H1 (cell line): ENCODE measurements at regions not wholly inside any gene's neighbourhood (a gene's known extent, or its start where the extent isn't known, plus 50 kb on each side); places are given as distances from the start of the nearest gene placed in this dataset.

Experiments
- CTCF ChIA-PET: fragments of 300-600 bp; sonication (Branson Sonifier 250); formaldehyde crosslinking; loops from one replicate; lab custom pipeline; 2021; ENCODE audit not compliant: partially characterized antibody; lab: Charles Lee
- POLR2A ChIA-PET: fragments of 300-600 bp; sonication (Branson Sonifier 250); formaldehyde crosslinking; loops from one replicate; lab custom pipeline; 2021; ENCODE audit warnings: inconsistent platforms; ENCODE audit not compliant: partially characterized antibody; lab: Charles Lee
- DNase-seq, 2 experiments: peaks; one replicate each; pipeline versions ENCODE4 v3.0.0 to v3.0.0-alpha.2; 2010 to 2022; ENCODE audit warnings: low spot score in 2 of 2, low read depth in 1 of 2, mixed read lengths in 1 of 2
- FAIRE-seq: peaks from 2 replicates; lab custom pipeline; 2011; peaks lifted over from hg19 to GRCh38; lab: Jason Lieb, UNC
- H2AFZ ChIP-seq: 2 replicates; pipeline ENCODE4 v1.8.1; 2012; ENCODE audit warnings: low read length, inconsistent platforms
- H2AK5ac ChIP-seq: 2 replicates; pipeline ENCODE4 v1.6.1; 2013; ENCODE audit warnings: low read depth, low read length
- H2BK120ac ChIP-seq: replicated peaks from 2 replicates; pipeline ENCODE3; 2013; ENCODE audit warnings: low read depth, low read length, inconsistent platforms
- H2BK12ac ChIP-seq: 2 replicates; pipeline ENCODE4 v1.6.1; 2013; ENCODE audit warnings: low read depth, low read length
- H2BK15ac ChIP-seq: 2 replicates; pipeline ENCODE4 v1.6.1; 2013; ENCODE audit warnings: low read length
- H2BK20ac ChIP-seq: 2 replicates; pipeline ENCODE4 v1.6.1; 2013; ENCODE audit warnings: low read length
- H2BK5ac ChIP-seq: 2 replicates; pipeline ENCODE4 v1.6.1; 2013; ENCODE audit warnings: low read depth, low read length
- H3K14ac ChIP-seq: 2 replicates; pipeline ENCODE4 v1.6.1; 2013; ENCODE audit warnings: inconsistent platforms; ENCODE audit not compliant: insufficient read length
- H3K18ac ChIP-seq: 2 replicates; pipeline ENCODE4 v1.6.1; 2013; ENCODE audit warnings: low read length; ENCODE audit errors: extremely low read depth
- H3K23ac ChIP-seq: 2 replicates; pipeline ENCODE4 v1.6.1; 2013; ENCODE audit warnings: inconsistent platforms; ENCODE audit not compliant: insufficient read length
- H3K23me2 ChIP-seq: 2 replicates; pipeline ENCODE4 v1.6.1; 2013; ENCODE audit warnings: low read depth, low read length
- H3K27ac ChIP-seq: 2 replicates; pipeline ENCODE4 v1.6.1; 2011; ENCODE audit warnings: low read depth, low read length, inconsistent platforms
- H3K27me3 ChIP-seq, 4 experiments: replicated peaks in 1 of 4; 1 replicate in 1 of 4; 2 replicates in 3 of 4; pipeline versions ENCODE4 v1.6.1 to v1.8.1; 2011 to 2013; ENCODE audit warnings: low read length in 3 of 4, mild to moderate bottlenecking in 3 of 4, inconsistent platforms in 2 of 4, mixed read lengths in 2 of 4, moderate library complexity in 1 of 4; ENCODE audit not compliant: control insufficient read depth in 3 of 4, insufficient read depth in 3 of 4; ENCODE audit errors: extremely low read depth in 1 of 4
- H3K36me3 ChIP-seq, 4 experiments: 2 replicates each; pipeline versions ENCODE4 v1.6.1 to v1.8.1; 2011 to 2013; ENCODE audit warnings: mild to moderate bottlenecking in 4 of 4, low read length in 3 of 4, moderate library complexity in 2 of 4, control low read depth in 1 of 4, inconsistent platforms in 1 of 4; ENCODE audit not compliant: insufficient read depth in 4 of 4, control insufficient read depth in 2 of 4
- H3K4ac ChIP-seq: replicated peaks from 2 replicates; pipeline ENCODE3; 2013; ENCODE audit warnings: low read length, low read depth, mixed read lengths, inconsistent platforms; ENCODE audit not compliant: insufficient read length
- H3K4me1 ChIP-seq, 4 experiments: replicated peaks in 1 of 4; 1 replicate in 1 of 4; 2 replicates in 3 of 4; pipeline versions ENCODE4 v1.6.1 to v1.8.1; 2011 to 2013; ENCODE audit warnings: low read length in 3 of 4, inconsistent platforms in 2 of 4, mixed read lengths in 1 of 4; ENCODE audit not compliant: insufficient read depth in 4 of 4, control insufficient read depth in 3 of 4
- H3K4me2 ChIP-seq, 2 experiments: 2 replicates each; pipeline versions ENCODE4 v1.6.1 to v1.8.1; 2011 to 2013; ENCODE audit warnings: low read depth in 2 of 2, low read length in 2 of 2, control low read depth in 1 of 2, inconsistent platforms in 1 of 2, mild to moderate bottlenecking in 1 of 2; ENCODE audit not compliant: insufficient read depth in 1 of 2
- H3K4me3 ChIP-seq, 4 experiments: fragments of 200-600, 300-600 bp in 1 of 4; sonication (generic), shearing (Covaris generic), sonication (Bioruptor Twin) in 1 of 4; 2 replicates each; pipeline versions ENCODE4 v1.5.1 to v1.8.1; 2011 to 2016; ENCODE audit warnings: low read length in 4 of 4, low read depth in 3 of 4, control low read depth in 2 of 4, inconsistent platforms in 2 of 4, mild to moderate bottlenecking in 2 of 4, mixed read lengths in 1 of 4, moderate library complexity in 1 of 4; ENCODE audit not compliant: insufficient read depth in 2 of 4; ENCODE audit errors: extremely low read depth in 1 of 4
- H3K56ac ChIP-seq: replicated peaks from 2 replicates; pipeline ENCODE3; 2013; ENCODE audit warnings: low read depth, mild to moderate bottlenecking, mixed read lengths, low read length, inconsistent platforms; ENCODE audit not compliant: insufficient read length
- H3K79me1 ChIP-seq: 2 replicates; pipeline ENCODE4 v1.6.1; 2013; ENCODE audit warnings: low read depth, low read length, control low read depth
- H3K79me2 ChIP-seq, 2 experiments: 2 replicates each; pipeline versions ENCODE4 v1.6.1 to v1.8.1; 2012 to 2013; ENCODE audit warnings: low read length in 2 of 2, mild to moderate bottlenecking in 2 of 2, inconsistent platforms in 1 of 2; ENCODE audit not compliant: insufficient read depth in 2 of 2, control insufficient read depth in 1 of 2
- H3K9ac ChIP-seq, 4 experiments: replicated peaks in 1 of 4; 1 replicate in 1 of 4; 2 replicates in 3 of 4; pipeline versions ENCODE4 v1.6.1 to v1.8.1; 2011 to 2013; ENCODE audit warnings: low read depth in 3 of 4, low read length in 3 of 4, control low read depth in 2 of 4, mild to moderate bottlenecking in 2 of 4, moderate library complexity in 2 of 4, inconsistent platforms in 1 of 4; ENCODE audit errors: extremely low read depth in 1 of 4
- H3K9me3 ChIP-seq, 2 experiments: 2 replicates each; pipeline versions ENCODE4 v1.6.1 to v1.8.1; 2012 to 2013; ENCODE audit warnings: mild to moderate bottlenecking in 2 of 2, moderate library complexity in 2 of 2, control low read depth in 1 of 2, inconsistent platforms in 1 of 2, low read depth in 1 of 2, low read length in 1 of 2, mixed read lengths in 1 of 2; ENCODE audit not compliant: insufficient read depth in 2 of 2
- H4K20me1 ChIP-seq, 2 experiments: replicated peaks in 1 of 2; 2 replicates each; pipeline versions ENCODE3 to v1.8.1; 2011 to 2013; ENCODE audit warnings: inconsistent platforms in 2 of 2, low read length in 2 of 2, mild to moderate bottlenecking in 1 of 2; ENCODE audit not compliant: insufficient read depth in 2 of 2, control insufficient read depth in 1 of 2
- H4K5ac ChIP-seq: 2 replicates; pipeline ENCODE4 v1.6.1; 2013; ENCODE audit warnings: low read length, low read depth, mixed read lengths, inconsistent platforms; ENCODE audit not compliant: insufficient read length
- H4K8ac ChIP-seq: 2 replicates; pipeline ENCODE4 v1.8.0; 2013; ENCODE audit warnings: mild to moderate bottlenecking, moderate library complexity, low read length, inconsistent platforms; ENCODE audit not compliant: insufficient read depth; ENCODE audit errors: extremely low read depth
- H4K91ac ChIP-seq: replicated peaks from 2 replicates; pipeline ENCODE3; 2013; ENCODE audit warnings: low read length, mixed read lengths, inconsistent platforms; ENCODE audit not compliant: insufficient read length
- ASH2L ChIP-seq: fragments of 200-600, 300-600 bp; sonication (generic); IDR thresholded peaks from one replicate; pipeline ENCODE4 v1.7.1; 2017; ENCODE audit warnings: low read length
- ATF2 ChIP-seq: IDR thresholded peaks from 2 replicates; pipeline ENCODE4 v1.6.1; 2012; ENCODE audit warnings: low read length, inconsistent platforms
- BACH1 ChIP-seq: IDR thresholded peaks from 2 replicates; pipeline ENCODE4 v1.6.1; 2012; ENCODE audit warnings: low read length, improper control_type of control experiment
- BRCA1 ChIP-seq: IDR thresholded peaks from 2 replicates; pipeline ENCODE4 v1.6.1; 2012; ENCODE audit warnings: low read depth, low read length, improper control_type of control experiment
- HDAC6 ChIP-seq: IDR thresholded peaks from one replicate; pipeline ENCODE4 v1.7.1; 2012; ENCODE audit warnings: low read depth, mild to moderate bottlenecking, inconsistent platforms, low read length, moderate library complexity
- POLR2A ChIP-seq, 2 experiments: IDR thresholded peaks; 1 replicate in 1 of 2; 2 replicates in 1 of 2; pipeline ENCODE4 v1.6.1; 2011; ENCODE audit warnings: low read depth in 2 of 2, low read length in 2 of 2, mild to moderate bottlenecking in 2 of 2; ENCODE audit errors: control extremely low read depth in 1 of 2
- RFX5 ChIP-seq: IDR thresholded peaks from 2 replicates; pipeline ENCODE4 v1.6.1; 2011; ENCODE audit warnings: low read depth, low read length, improper control_type of control experiment, borderline replicate concordance
- SAP30 ChIP-seq: fragments of 300-600 bp; sonication (generic); IDR thresholded peaks from 2 replicates; pipeline ENCODE4 v1.7.1; 2012; ENCODE audit warnings: low read length, moderate library complexity, mild to moderate bottlenecking, inconsistent platforms; ENCODE audit not compliant: insufficient read depth, insufficient replicate concordance
- SIX5 ChIP-seq: IDR thresholded peaks from 2 replicates; pipeline ENCODE4 v1.6.1; 2011; ENCODE audit warnings: mild to moderate bottlenecking, low read depth, low read length
- SP2 ChIP-seq: IDR thresholded peaks from 2 replicates; pipeline ENCODE4 v1.6.1; 2012; ENCODE audit warnings: mild to moderate bottlenecking, low read length, inconsistent platforms
- WGBS, 2 experiments: shearing (Covaris generic) in 1 of 2; methylation state at CpG; one replicate each; pipeline versions ENCODE4 v1.1.6 to v1.1.7; 2013 to 2015; ENCODE audit warnings: low lambda C conversion rate in 2 of 2, mixed read lengths in 2 of 2, inconsistent platforms in 1 of 2, low coverage in 1 of 2, missing lambda C conversion rate in 1 of 2; ENCODE audit not compliant: insufficient replicate concordance in 2 of 2, insufficient coverage in 1 of 2, insufficient read length in 1 of 2; ENCODE audit errors: extremely low coverage in 1 of 2, missing lambda C conversion rate in 1 of 2; 5-methylcytosine and 5-hydroxymethylcytosine counted together
- TF ChIP-seq, protein P1 (sequence below): IDR thresholded peaks from 2 replicates; pipeline ENCODE4 v1.6.1; 2011; ENCODE audit warnings: low read length, improper control_type of control experiment

GRCh38 chr3:159186581-159186980, 384.7 kb downstream of the MFSD1 start:
- Histone ChIP-seq H3K14ac (no peak overlapping the region), H3K27me3 (no peaks in the 10 kb centered on the region), H4K91ac (no peak overlapping the region), H4K8ac (no peak overlapping the region), H3K27ac (no peak overlapping the region), H2BK12ac (no peak overlapping the region), H3K79me2 (no peaks in the 10 kb centered on the region), H3K79me1 (no peaks in the 10 kb centered on the region), H3K9me3 (no peaks in the 10 kb centered on the region), H3K56ac (no peak overlapping the region), H2BK120ac (no peak overlapping the region), H3K23me2 (no peaks in the 10 kb centered on the region), H3K4me3 (no peak overlapping the region), H3K4ac (no peak overlapping the region), H3K4me1 (no peaks in the 10 kb centered on the region), H3K23ac (no peak overlapping the region), H3K9ac (no peak overlapping the region), H2BK20ac (no peak overlapping the region), H2BK15ac (no peak overlapping the region), H4K20me1 (no peaks in the 10 kb centered on the region), H3K4me2 (no peak overlapping the region), H2AK5ac (no peak overlapping the region)
- ChIA-PET POLR2A (no interaction called here), CTCF (interaction anchor here (0.6 to 1.2 kb wide), 3 partner anchors 12 to 60 kb away, joined by 3 read pairs; no protein-coding TSS in a partner anchor)
- 82% methylated on average over 2 of the region's 2 CpGs; no CpG with 5 or more reads in 1 of the 2 experiments for WGBS, 2 experiments
- FAIRE-seq (no peak), DNase-seq (no peak)
- TF ChIP-seq BRCA1 (no peak), SP2 (no peak), ATF2 (no peak), RFX5 (no peak), ASH2L (no peak), HDAC6 (no peak), SAP30 (no peak), SIX5 (no peak), BACH1 (no peak), POLR2A (IDR thresholded peaks at IDR 0.05; ENCODE audit: control extremely low read depth in 1 of 2, low read depth in 2 of 2, low read length in 2 of 2) (no peak)
- TF ChIP-seq, protein P1, sequence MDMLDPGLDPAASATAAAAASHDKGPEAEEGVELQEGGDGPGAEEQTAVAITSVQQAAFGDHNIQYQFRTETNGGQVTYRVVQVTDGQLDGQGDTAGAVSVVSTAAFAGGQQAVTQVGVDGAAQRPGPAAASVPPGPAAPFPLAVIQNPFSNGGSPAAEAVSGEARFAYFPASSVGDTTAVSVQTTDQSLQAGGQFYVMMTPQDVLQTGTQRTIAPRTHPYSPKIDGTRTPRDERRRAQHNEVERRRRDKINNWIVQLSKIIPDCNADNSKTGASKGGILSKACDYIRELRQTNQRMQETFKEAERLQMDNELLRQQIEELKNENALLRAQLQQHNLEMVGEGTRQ: no peak
- TF ChIP-seq, all 59 proteins: peak for 0
- Histone ChIP-seq H3K36me3 (no peaks in the 10 kb centered on the region), H3K18ac (no peak overlapping the region), H2BK5ac (no peak overlapping the region), H2AFZ (no peak overlapping the region), H4K5ac (no peak overlapping the region)
